Fibroblast of lung (primary cell): ENCODE measurements at regions not wholly inside any gene's neighbourhood (a gene's known extent, or its start where the extent isn't known, plus 50 kb on each side); places are given as distances from the start of the nearest gene placed in this dataset.

ENCODE experiments used
- CTCF ChIP-seq, 2 donors: IDR thresholded peaks in 1 of 2; conservative IDR thresholded peaks in 1 of 2; 1 replicate in 1 of 2; 2 replicates in 1 of 2; pipeline ENCODE4 v1.5.1; 2011 to 2012; ENCODE audit warnings: low read length in 2 of 2, control low read depth in 1 of 2, inconsistent platforms in 1 of 2, low read depth in 1 of 2, mild to moderate bottlenecking in 1 of 2
- EZH2 ChIP-seq: IDR thresholded peaks from 2 replicates; pipeline ENCODE4 v1.5.1; 2012; ENCODE audit warnings: low read length, control low read depth, mild to moderate bottlenecking; ENCODE audit errors: missing control alignments

GRCh38 chr2:49714454-49714853 lies 560.1 kb upstream of the FSHR start:
- TF ChIP-seq CTCF (conservative IDR thresholded peaks at IDR 0.05 in 1 of 2, IDR thresholded peaks at IDR 0.05 in 1 of 2; ENCODE audit: low read depth in 1 of 2, low read length in 2 of 2) (no peak), EZH2 (no peak)
